ENCODE measurements at regions not wholly inside any gene's neighbourhood (a gene's known extent, or its start where the extent isn't known, plus 50 kb on each side); places are given as distances from the start of the nearest gene placed in this dataset.

DNA sequence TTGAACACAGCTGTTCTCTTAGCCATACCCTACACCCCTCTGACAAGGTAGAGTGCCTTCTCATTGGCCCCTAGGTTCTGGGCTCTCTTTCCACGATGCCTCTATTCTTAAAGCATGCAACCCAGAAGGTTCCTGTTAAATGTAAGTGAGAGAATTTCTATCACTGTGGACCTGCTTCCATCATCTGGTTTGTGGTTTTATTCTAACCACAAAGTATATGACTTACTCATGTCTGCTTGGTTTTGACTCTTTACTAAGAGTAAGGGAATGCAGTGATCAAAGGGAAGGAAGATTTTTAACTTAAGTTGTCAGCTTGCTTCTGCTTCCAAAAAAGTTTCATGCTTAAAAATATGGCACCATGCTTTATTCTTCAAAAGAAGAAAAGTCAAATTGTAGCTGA lies 80.2 kb downstream of the ANKEF1 start:
- TF ChIP-seq, protein P1, sequence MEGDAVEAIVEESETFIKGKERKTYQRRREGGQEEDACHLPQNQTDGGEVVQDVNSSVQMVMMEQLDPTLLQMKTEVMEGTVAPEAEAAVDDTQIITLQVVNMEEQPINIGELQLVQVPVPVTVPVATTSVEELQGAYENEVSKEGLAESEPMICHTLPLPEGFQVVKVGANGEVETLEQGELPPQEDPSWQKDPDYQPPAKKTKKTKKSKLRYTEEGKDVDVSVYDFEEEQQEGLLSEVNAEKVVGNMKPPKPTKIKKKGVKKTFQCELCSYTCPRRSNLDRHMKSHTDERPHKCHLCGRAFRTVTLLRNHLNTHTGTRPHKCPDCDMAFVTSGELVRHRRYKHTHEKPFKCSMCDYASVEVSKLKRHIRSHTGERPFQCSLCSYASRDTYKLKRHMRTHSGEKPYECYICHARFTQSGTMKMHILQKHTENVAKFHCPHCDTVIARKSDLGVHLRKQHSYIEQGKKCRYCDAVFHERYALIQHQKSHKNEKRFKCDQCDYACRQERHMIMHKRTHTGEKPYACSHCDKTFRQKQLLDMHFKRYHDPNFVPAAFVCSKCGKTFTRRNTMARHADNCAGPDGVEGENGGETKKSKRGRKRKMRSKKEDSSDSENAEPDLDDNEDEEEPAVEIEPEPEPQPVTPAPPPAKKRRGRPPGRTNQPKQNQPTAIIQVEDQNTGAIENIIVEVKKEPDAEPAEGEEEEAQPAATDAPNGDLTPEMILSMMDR (IDR thresholded peaks at IDR 0.05; ENCODE audit: poor library complexity), result no peak
- TF ChIP-seq EZH2 (IDR thresholded peaks at IDR 0.05; ENCODE audit: borderline replicate concordance) (no peak), EZH2phosphoT487 (IDR thresholded peaks at IDR 0.05; ENCODE audit: low read depth, severe bottlenecking, unreplicated experiment) (no peak)
